GM12878 (cell line): ENCODE measurements at regions not wholly inside any gene's neighbourhood (a gene's known extent, or its start where the extent isn't known, plus 50 kb on each side); places are given as distances from the start of the nearest gene placed in this dataset.

Experiments
- ATF2 ChIP-seq: IDR thresholded peaks from 2 replicates; pipeline ENCODE4 v1.6.1; 2012; ENCODE audit warnings: low read length, inconsistent platforms
- CEBPB ChIP-seq, 2 experiments: fragments of 150-350 bp in 1 of 2; IDR thresholded peaks; 2 replicates each; pipeline ENCODE4 v1.6.1; 2012 to 2014; ENCODE audit warnings: low read depth in 2 of 2, low read length in 2 of 2, borderline replicate concordance in 1 of 2, inconsistent platforms in 1 of 2
- FOS ChIP-seq: IDR thresholded peaks from 3 replicates; pipeline ENCODE4 v1.6.1; 2011; ENCODE audit warnings: borderline replicate concordance; ENCODE audit not compliant: insufficient read length; ENCODE audit errors: extremely low read depth
- NRF1 ChIP-seq: conservative IDR thresholded peaks from 2 replicates; pipeline ENCODE4 v1.6.1; 2011; ENCODE audit warnings: mild to moderate bottlenecking, low read depth, low read length, improper control_type of control experiment
- SIN3A ChIP-seq: IDR thresholded peaks from 2 replicates; pipeline ENCODE4 v1.6.1; 2012; ENCODE audit warnings: low read depth, low read length, improper control_type of control experiment
- SP1 ChIP-seq: IDR thresholded peaks from one replicate; pipeline ENCODE4 v1.6.1; 2011; ENCODE audit warnings: low read depth, low read length

GRCh38 chr3:106552351-106553043 is 683.7 kb upstream of the CBLB start:
- no peak for TF ChIP-seq ATF2
- TF ChIP-seq SP1, result no peak
- TF ChIP-seq CEBPB (IDR thresholded peaks at IDR 0.05; ENCODE audit: borderline replicate concordance in 1 of 2, low read depth in 2 of 2, low read length in 2 of 2), result no peak
- no peak for TF ChIP-seq NRF1
- no peak for TF ChIP-seq SIN3A
- no peak for TF ChIP-seq FOS
